ENCODE measurements at regions not wholly inside any gene's neighbourhood (a gene's known extent, or its start where the extent isn't known, plus 50 kb on each side); places are given as distances from the start of the nearest gene placed in this dataset.

DNA sequence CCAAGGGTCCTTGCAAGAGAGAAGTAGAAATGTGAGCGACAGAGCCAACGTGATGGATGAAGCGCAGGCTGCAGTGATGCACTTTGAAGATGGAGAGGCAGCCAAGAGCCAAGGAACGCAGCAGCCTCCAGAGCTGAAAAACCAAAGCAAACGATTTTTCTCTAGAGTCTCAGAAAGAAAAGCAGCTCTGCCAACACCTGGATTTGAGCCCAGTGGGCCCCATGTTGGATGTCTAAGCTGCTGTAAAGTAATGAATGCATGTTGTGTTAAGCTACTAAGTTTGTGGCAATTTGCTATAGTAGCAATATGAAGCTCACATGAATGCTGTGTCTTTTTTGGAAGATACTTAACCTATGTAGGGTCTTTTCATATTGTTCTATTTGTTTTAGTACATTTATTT lies 894.3 kb downstream of the EFNB2 start:
- Histone ChIP-seq H3K27me3 (no peaks in the 10 kb centered on the region), H3K27ac (no peak overlapping the region), H3K9me3 (no peaks in the 10 kb centered on the region), H3K36me3 (no peaks in the 10 kb centered on the region), H3K4me3 (no peak overlapping the region), H3K4me1 (no peaks in the 10 kb centered on the region)
- TF ChIP-seq, protein P1, sequence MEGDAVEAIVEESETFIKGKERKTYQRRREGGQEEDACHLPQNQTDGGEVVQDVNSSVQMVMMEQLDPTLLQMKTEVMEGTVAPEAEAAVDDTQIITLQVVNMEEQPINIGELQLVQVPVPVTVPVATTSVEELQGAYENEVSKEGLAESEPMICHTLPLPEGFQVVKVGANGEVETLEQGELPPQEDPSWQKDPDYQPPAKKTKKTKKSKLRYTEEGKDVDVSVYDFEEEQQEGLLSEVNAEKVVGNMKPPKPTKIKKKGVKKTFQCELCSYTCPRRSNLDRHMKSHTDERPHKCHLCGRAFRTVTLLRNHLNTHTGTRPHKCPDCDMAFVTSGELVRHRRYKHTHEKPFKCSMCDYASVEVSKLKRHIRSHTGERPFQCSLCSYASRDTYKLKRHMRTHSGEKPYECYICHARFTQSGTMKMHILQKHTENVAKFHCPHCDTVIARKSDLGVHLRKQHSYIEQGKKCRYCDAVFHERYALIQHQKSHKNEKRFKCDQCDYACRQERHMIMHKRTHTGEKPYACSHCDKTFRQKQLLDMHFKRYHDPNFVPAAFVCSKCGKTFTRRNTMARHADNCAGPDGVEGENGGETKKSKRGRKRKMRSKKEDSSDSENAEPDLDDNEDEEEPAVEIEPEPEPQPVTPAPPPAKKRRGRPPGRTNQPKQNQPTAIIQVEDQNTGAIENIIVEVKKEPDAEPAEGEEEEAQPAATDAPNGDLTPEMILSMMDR (IDR thresholded peaks at IDR 0.05) = no peak
- TF ChIP-seq POLR2A (IDR thresholded peaks at IDR 0.05) = no peak
- no peak for DNase-seq
- intact Hi-C loops (cut with DNase I; ENCODE audit: low total_unique reads) = no loop called here

DNA sequence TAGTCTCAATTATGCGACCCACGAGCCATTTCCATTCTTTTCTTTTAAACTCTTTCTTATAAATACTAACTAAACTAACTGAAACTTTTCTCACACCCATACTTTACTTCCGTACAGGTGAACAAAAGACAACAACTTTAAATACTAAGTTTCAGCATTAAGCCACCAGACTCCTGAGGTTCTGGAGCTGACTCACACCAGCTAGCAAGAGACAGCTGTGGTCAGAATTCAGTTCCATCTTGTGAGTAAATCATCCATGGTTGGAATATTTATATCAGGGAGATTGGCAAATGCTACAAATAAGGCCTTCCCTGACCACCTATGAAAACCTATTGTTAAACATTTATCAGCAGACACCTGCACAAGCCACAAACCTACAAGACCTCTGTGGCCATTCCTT lies 897.0 kb downstream of the EFNB2 start:
- H3K27me3 ChIP-seq = no peaks in the 10 kb centered on the region
- H3K4me3 ChIP-seq = no peak overlapping the region
- no peak for DNase-seq
- TF ChIP-seq, protein P1 (IDR thresholded peaks at IDR 0.05) = no peak
- TF ChIP-seq POLR2A (IDR thresholded peaks at IDR 0.05) = no peak
- no peak overlapping the region for H3K27ac ChIP-seq
- H3K36me3 ChIP-seq = no peaks in the 10 kb centered on the region
- no peaks in the 10 kb centered on the region for H3K4me1 ChIP-seq
- intact Hi-C loops (cut with DNase I; ENCODE audit: low total_unique reads) = no loop called here
- no peaks in the 10 kb centered on the region for H3K9me3 ChIP-seq

DNA sequence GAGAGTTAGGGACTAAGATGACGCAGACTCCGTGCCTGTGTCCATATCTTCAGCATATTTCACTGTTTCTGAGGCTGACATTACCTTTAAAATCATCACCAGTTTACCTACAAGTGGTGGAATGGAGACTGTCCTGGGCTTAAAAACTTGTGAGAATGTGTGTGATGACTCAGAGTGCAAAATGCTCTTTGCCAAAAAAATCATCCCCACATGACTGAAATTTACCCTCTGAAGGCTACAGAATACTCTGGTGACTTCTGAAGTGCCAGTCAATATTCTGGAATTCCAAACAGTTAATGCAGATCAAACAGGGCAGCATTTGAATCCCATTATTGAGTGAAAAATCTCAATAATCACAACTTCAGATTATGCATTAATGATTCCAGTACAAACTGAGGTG lies 901.4 kb downstream of the EFNB2 start:
- no peak overlapping the region for H3K4me3 ChIP-seq
- H3K36me3 ChIP-seq = no peaks in the 10 kb centered on the region
- intact Hi-C loops (cut with DNase I; ENCODE audit: low total_unique reads) = no loop called here
- H3K4me1 ChIP-seq = no peaks in the 10 kb centered on the region
- DNase-seq = no peak
- TF ChIP-seq, protein P1 (IDR thresholded peaks at IDR 0.05) = no peak
- no peak for TF ChIP-seq POLR2A (IDR thresholded peaks at IDR 0.05)
- no peaks in the 10 kb centered on the region for H3K9me3 ChIP-seq
- H3K27ac ChIP-seq = no peak overlapping the region
- H3K27me3 ChIP-seq = no peaks in the 10 kb centered on the region

DNA sequence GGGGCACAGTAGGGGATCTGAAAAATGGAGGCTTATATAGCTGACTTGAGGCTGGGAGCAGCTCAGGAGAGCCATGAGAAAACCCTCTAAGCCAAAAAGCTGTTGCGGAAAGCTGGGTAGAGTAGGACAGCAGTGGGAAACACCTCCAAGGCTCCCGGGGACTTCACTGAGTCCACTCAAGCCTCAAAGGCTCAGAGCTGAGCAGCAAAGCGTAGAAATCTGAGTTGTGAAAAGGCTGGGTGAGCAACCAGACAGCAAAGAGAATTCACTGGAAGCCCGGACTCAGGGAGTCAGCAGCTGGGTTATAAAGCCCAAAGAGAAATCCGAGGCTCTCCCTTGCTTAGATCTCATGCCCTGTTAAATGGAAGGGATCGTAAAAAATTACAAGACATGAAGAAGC lies 905.0 kb downstream of the EFNB2 start:
- no peak for TF ChIP-seq POLR2A (IDR thresholded peaks at IDR 0.05)
- TF ChIP-seq, protein P1 (IDR thresholded peaks at IDR 0.05) = no peak

DNA sequence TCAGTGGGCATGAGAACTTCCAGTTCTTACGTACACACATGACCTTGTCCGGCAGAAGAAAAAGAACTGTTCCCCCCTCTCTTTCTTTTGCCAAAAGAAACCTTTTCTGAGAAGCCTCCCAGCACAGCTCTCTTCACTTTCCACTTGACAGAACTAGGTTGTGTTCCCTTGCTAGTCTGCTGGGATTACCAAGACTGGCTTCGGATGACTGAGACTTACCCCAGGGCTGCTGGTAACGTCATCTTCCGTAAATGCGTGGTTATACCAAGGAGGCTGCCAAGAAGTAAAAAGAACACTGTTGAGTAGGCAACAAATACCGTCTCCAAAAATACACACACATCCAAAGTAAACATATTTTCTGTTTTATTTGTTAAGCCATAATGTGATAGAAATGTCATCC lies 908.2 kb downstream of the EFNB2 start:
- H3K27me3 ChIP-seq = no peaks in the 10 kb centered on the region
- no peaks in the 10 kb centered on the region for H3K36me3 ChIP-seq
- DNase-seq = no peak
- TF ChIP-seq POLR2A (IDR thresholded peaks at IDR 0.05) = no peak
- TF ChIP-seq, protein P1 (IDR thresholded peaks at IDR 0.05) = no peak
- no peaks in the 10 kb centered on the region for H3K9me3 ChIP-seq
- H3K27ac ChIP-seq = no peak overlapping the region
- intact Hi-C loops (cut with DNase I; ENCODE audit: low total_unique reads) = no loop called here
- no peak overlapping the region for H3K4me3 ChIP-seq
- H3K4me1 ChIP-seq = no peaks in the 10 kb centered on the region

More for the DNA sequence above, 905.0 kb downstream of the EFNB2 start:
- Histone ChIP-seq H3K4me3 (no peak overlapping the region), H3K4me1 (no peaks in the 10 kb centered on the region), H3K9me3 (no peaks in the 10 kb centered on the region), H3K27ac (no peak overlapping the region), H3K36me3 (no peaks in the 10 kb centered on the region), H3K27me3 (no peaks in the 10 kb centered on the region)
- DNase-seq = no peak
- intact Hi-C loops (cut with DNase I; ENCODE audit: low total_unique reads) = no loop called here
